ENCODE measurements at regions not wholly inside any gene's neighbourhood (a gene's known extent, or its start where the extent isn't known, plus 50 kb on each side); places are given as distances from the start of the nearest gene placed in this dataset.

- ChIA-PET POLR2A (no interaction called here), CTCF (no interaction called here)
- no TSS peak for BruUV-seq (replicated peaks)
- DNase-seq (ENCODE audit: low read depth, low spot score) (no peak), ATAC-seq (no peak)
- Histone ChIP-seq H3K4me3 (ENCODE audit: low read depth in 2 of 2, low read length in 2 of 2) (no peak overlapping the region), H3K27me3 (ENCODE audit: control insufficient read depth, insufficient read depth, low read length) (no peaks in the 10 kb centered on the region), H3K36me3 (ENCODE audit: control insufficient read depth, insufficient read depth, low read length) (no peaks in the 10 kb centered on the region), H3K9me3 (ENCODE audit: control insufficient read depth, insufficient read depth, low read depth, low read length) (no peaks in the 10 kb centered on the region), H3K4me1 (ENCODE audit: control insufficient read depth, insufficient read depth, low read length) (no peaks in the 10 kb centered on the region), H3K27ac (ENCODE audit: low read length) (no peak overlapping the region)
- intact Hi-C loops (cut with micrococcal nuclease; ENCODE audit: unreplicated experiment) = no loop called here
- TF ChIP-seq POLR2AphosphoS5 (IDR thresholded peaks at IDR 0.05; ENCODE audit: low read depth, low read length) = no peak
- no peak for TF ChIP-seq SIN3A (IDR thresholded peaks at IDR 0.05; ENCODE audit: borderline replicate concordance, insufficient read depth, low read depth, low read length)
- TF ChIP-seq REST (IDR thresholded peaks at IDR 0.05; ENCODE audit: insufficient read depth in 1 of 2, low read depth in 2 of 2, low read length in 1 of 2) = no peak
- TF ChIP-seq TCF7L2 (IDR thresholded peaks at IDR 0.05; ENCODE audit: low read depth, low read length) = no peak
- no peak for TF ChIP-seq CTCF (IDR thresholded peaks at IDR 0.05)
- in situ Hi-C loops (cut with HindIII; ENCODE audit: low pct_unique_long_range_greater_than_20kb, low sequenced_read_pairs) = no loop called here
These were observed 1001.1 kb downstream of the BRD1 start for GRCh38 chr22:48826546-48826945.

- ATAC-seq (no peak), DNase-seq (ENCODE audit: low read depth, low spot score) (no peak)
- in situ Hi-C loops (cut with HindIII; ENCODE audit: low pct_unique_long_range_greater_than_20kb, low sequenced_read_pairs) (no loop called here), intact Hi-C loops (cut with micrococcal nuclease; ENCODE audit: unreplicated experiment) (no loop called here)
- Histone ChIP-seq H3K27ac (ENCODE audit: low read length) (no peak overlapping the region), H3K27me3 (ENCODE audit: control insufficient read depth, insufficient read depth, low read length) (no peaks in the 10 kb centered on the region), H3K36me3 (ENCODE audit: control insufficient read depth, insufficient read depth, low read length) (no peaks in the 10 kb centered on the region), H3K9me3 (ENCODE audit: control insufficient read depth, insufficient read depth, low read depth, low read length) (no peaks in the 10 kb centered on the region), H3K4me3 (ENCODE audit: low read depth in 2 of 2, low read length in 2 of 2) (no peak overlapping the region), H3K4me1 (ENCODE audit: control insufficient read depth, insufficient read depth, low read length) (no peaks in the 10 kb centered on the region)
- POLR2A ChIA-PET = no interaction called here
- BruUV-seq (replicated peaks) = no TSS peak
- CTCF ChIA-PET = no interaction called here
- TF ChIP-seq REST (IDR thresholded peaks at IDR 0.05; ENCODE audit: insufficient read depth in 1 of 2, low read depth in 2 of 2, low read length in 1 of 2) (no peak), SIN3A (IDR thresholded peaks at IDR 0.05; ENCODE audit: borderline replicate concordance, insufficient read depth, low read depth, low read length) (no peak)
These were observed 1001.7 kb downstream of the BRD1 start for GRCh38 chr22:48825802-48826520.

All from Panc1 (cell line).